Spleen (tissue), 7 donors: ENCODE measurements at regions not wholly inside any gene's neighbourhood (a gene's known extent, or its start where the extent isn't known, plus 50 kb on each side); places are given as distances from the start of the nearest gene placed in this dataset.

Experiments
- CTCF ChIP-seq, 11 experiments: fragments of 200-600 bp in 7 of 11; fragments of 450-650 bp in 4 of 11; sonication (generic) in 4 of 11; IDR thresholded peaks in 8 of 11; conservative IDR thresholded peaks in 3 of 11; 1 replicate in 7 of 11; 2 replicates in 4 of 11; pipeline versions ENCODE4 v1.4.0 to v1.8.0; 2016 to 2021; ENCODE audit warnings: antibody characterized with exemption in 11 of 11, inconsistent platforms in 4 of 11, mild to moderate bottlenecking in 1 of 11
- POLR2A ChIP-seq, 3 donors: fragments of 450-650 bp; IDR thresholded peaks; one replicate each; pipeline ENCODE4 v1.5.1; 2017; ENCODE audit warnings: antibody characterized with exemption in 3 of 3, mild to moderate bottlenecking in 1 of 3
- donor health status: DM: no; HTN: no; CAD: no; lungs with moderate emphysema.
- donor health status: DM: no; HTN: no; CAD: no.
- donor health status: DM: no; HTN: no; CAD: no.

GRCh38 chr3:164673738-164674137 lies 404.6 kb downstream of the SI start:
- TF ChIP-seq POLR2A (IDR thresholded peaks at IDR 0.05) (no peak), CTCF (IDR thresholded peaks at IDR 0.05 in 8 of 11, conservative IDR thresholded peaks at IDR 0.05 in 3 of 11) (no peak)
